Fibroblast of skin of left biceps (primary cell): ENCODE measurements at regions not wholly inside any gene's neighbourhood (a gene's known extent, or its start where the extent isn't known, plus 50 kb on each side); places are given as distances from the start of the nearest gene placed in this dataset.

Experiments
- DNase-seq, 2 experiments: peaks; one replicate each; pipeline ENCODE4 v3.0.0-alpha.2; 2013; ENCODE audit warnings: low read depth in 2 of 2

- no peak for DNase-seq
Observed at GRCh38 chr1:217373761-217374701, 256.9 kb downstream of the GPATCH2 start.

GRCh38 chr1:217372049-217372970, 258.6 kb downstream of the GPATCH2 start:
- DNase-seq, result no peak

GRCh38 chr1:217370757-217371156, 260.1 kb downstream of the GPATCH2 start:
- no peak for DNase-seq

- no peak for DNase-seq
Observed at GRCh38 chr1:217369996-217370551, 260.8 kb downstream of the GPATCH2 start.

- DNase-seq, result no peak
Observed at GRCh38 chr1:217369271-217369981, 261.5 kb downstream of the GPATCH2 start.

GRCh38 chr1:217364220-217364619, 266.7 kb downstream of the GPATCH2 start:
- DNase-seq, result no peak

GRCh38 chr1:217363319-217363718, 267.6 kb downstream of the GPATCH2 start:
- no peak for DNase-seq

DNA sequence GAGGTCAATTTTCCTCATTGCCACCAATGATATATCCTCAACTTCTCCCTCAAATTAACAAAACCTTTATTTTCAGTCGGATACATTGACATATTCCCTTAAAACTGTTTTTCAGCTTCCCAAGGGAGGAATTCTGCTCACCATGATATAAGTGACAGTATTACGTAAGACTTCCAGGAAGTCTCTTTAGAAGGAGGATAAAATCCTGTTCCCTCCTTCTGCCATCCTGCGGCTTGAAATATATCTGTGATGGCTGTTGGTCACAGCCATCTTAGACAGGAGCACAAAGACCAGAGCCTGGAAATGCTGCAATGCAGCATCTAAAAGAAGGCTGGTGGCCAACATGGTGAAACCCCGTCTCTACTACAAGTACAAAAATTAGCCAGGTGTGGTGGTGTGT, 270.4 kb downstream of the GPATCH2 start:
- no peak for DNase-seq

DNA sequence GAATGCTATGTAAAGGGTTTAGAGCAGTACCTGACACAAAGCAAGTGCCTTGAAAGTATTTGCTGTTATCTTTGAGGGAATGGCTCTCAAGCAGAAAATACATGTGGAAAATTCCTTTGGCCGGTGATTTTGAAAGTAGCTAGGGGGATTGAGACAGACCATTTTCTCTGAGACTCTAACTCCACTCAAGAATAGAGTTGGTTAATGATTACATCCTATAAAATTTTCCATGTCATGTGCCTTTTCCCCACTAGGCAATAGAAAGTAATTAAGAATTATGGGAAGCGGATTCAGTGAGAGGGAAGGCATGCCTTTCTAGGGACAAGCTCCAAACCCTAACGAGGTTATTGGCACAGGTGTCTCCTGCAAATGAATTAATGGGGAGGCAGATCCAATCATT, 276.0 kb downstream of the GPATCH2 start:
- DNase-seq, result no peak

DNA sequence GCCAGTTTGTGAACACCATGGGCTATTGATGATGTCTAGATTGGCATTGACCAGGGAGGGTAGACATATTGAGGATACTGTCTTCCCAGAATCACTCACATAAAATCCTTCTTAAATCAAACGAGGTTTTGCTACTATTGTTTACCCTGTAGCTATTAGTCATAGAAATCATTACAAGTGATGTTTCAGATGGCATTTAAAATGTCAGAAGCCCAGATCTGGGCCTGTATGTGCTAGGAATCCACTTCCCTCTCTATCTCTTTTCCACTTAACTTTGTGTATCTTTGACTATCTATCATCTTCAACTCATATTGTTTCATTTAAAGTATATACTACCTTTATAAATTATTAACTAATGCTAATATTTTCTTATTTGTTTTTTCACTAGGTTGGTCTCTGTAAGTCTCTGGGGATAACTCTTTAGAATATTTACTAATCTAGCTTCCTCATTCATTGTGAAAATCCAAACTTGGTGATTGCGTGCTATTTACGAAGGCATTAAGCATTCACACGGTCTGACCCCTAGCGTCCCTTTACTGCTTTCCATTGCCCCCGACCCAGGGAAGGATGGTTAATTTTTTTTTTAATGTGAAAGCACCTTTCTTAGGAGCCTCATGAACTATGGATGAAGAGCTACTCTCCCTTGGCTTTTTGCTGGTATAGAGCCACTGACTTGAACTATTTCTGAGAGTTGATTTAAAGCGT, 281.8 kb downstream of the GPATCH2 start:
- DNase-seq, result no peak

- no peak for DNase-seq
Observed at GRCh38 chr1:217344712-217345111, 286.2 kb downstream of the GPATCH2 start.

- no peak for DNase-seq
Observed at GRCh38 chr1:217343907-217344306, 287.0 kb downstream of the GPATCH2 start.

DNA sequence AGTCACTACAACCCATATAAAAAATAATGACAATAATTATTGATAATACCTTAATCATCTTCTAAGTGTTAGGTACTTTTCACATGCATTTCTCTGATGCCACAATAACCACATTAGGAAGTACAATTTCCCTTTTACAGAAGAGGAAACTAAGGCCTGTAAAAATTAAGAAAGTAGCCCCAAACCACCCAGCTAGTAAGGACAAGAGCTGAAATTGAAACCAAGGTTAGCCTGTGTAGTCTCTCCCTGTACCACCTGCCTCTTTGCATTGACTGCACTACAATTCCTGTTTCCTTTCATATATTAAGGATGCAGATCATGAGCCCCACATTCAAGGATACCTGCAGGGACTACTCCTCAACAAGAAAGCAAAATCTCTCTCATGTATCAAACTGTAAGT, 288.8 kb downstream of the GPATCH2 start:
- DNase-seq, result no peak

- DNase-seq, result no peak
Observed at GRCh38 chr1:217336724-217337123, 294.2 kb downstream of the GPATCH2 start.

DNA sequence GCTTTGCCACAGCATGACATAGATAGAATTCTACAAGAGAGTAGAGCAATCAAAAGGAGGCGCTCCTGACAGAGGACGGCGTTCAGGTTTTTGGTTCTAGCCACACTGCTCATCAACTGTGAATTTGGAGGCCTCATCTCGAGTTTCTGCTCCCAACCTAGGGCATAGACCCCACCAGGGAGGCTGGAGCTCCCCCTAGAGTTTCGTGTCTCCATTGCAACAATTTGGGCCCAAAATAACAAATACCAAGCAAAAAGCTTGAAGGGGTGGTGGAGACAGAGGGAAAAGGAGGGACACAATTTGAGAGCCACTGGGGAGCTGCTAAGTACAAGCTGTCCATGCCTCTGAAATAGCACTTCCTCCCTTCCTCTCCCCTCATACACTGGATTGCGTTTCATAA, 297.0 kb downstream of the GPATCH2 start:
- no peak for DNase-seq

DNA sequence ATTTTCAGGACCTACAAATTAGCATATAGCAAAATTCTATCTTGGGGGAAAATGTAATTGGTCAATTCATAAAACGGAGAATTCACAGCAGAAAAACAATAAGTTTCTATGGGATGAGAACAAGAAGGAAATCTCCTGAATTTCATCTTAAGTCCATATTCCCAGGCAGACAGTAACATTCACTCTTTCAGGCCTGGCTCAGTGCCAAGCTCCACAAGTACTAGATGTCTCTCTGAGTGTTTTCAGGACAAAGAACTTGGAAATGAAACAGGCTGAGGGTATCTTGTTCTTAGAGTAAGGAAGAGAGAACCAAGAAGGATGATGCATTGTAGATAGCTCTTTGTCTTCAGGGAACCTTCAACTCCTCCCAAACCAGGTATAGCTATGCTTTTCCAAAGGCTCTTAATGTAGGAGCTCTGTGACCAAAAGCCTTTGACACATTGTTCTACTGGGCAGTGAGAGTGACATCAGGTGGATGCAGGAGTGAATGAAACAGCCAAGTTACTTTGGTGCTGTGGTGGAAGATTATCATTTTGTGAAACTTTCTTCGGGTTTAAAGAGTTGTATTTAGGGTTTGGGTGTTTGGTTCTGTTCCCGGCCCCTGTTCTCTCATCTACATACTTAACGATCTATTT, 298.3 kb downstream of the GPATCH2 start:
- no peak for DNase-seq

- DNase-seq, result no peak
Observed at GRCh38 chr1:217331698-217332097, 299.2 kb downstream of the GPATCH2 start.

DNA sequence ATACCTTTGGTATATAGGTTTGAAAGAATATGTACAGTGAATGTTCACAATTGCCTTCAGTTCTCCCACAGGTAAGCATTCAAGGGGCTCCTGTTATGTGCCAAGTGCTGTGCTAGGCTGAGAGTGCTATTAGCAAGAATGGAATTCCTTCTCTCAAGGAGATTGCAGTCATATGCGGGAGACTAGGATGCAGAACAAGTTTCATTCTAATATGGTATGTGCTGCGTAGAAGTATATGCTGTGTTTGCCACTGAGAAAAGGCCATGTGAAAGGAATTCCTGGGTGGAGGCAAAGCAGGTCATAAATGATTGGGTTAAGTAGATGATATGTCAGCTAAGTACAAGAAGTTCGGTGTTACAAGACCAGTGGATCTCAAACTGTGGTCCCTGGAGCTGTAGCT, 303.0 kb downstream of the GPATCH2 start:
- no peak for DNase-seq

- no peak for DNase-seq
Observed at GRCh38 chr1:217322834-217323233, 308.1 kb downstream of the GPATCH2 start.

DNA sequence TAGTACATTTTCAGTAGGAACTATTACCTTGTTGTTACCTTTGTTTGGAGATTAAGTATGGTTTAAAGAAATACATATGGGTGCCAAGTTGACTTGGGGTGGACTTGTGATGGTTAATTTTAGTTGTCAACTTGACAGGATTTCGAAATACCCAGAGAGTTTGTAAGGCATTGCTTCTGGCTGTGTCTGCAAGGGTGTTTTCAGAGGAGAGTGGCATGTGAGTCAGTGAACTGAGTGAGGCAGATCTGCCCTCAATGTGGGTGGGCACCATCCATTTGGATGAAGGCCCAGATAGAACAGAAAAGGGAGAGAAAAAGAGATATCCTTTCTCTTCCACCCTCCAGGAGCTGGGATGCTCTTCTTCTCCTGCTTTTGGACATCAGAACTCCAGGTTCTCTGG, 315.5 kb downstream of the GPATCH2 start:
- DNase-seq, result no peak

DNA sequence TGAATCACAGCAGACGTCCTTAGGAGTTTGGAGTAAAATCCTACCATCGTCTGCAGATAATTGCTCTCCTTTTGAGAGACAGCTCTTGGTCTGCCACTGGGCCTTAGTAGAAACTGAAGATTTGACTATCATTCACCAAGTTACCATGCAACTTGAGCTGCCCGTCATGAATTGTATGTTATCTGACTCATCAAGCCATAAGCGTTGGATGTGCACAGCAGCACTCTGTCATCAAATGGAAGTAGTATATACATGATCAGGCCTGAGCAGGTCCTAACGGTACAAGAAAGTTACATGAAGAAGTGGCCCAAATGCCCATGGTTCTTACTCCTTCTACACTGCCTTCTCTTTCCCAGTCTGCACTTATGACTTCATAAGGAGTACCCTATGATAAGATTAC, 317.8 kb downstream of the GPATCH2 start:
- DNase-seq, result no peak
